ENCODE measurements at regions not wholly inside any gene's neighbourhood (a gene's known extent, or its start where the extent isn't known, plus 50 kb on each side); places are given as distances from the start of the nearest gene placed in this dataset.

- TF ChIP-seq IRF3 (IDR thresholded peaks at IDR 0.05) (no peak), ZNF384 (IDR thresholded peaks at IDR 0.05; ENCODE audit: borderline replicate concordance, low read depth, low read length) (no peak), CTCF (IDR thresholded peaks at IDR 0.05 in 2 of 3, conservative IDR thresholded peaks at IDR 0.05 in 1 of 3; ENCODE audit: control insufficient read depth in 2 of 3, extremely low read depth in 1 of 3, insufficient read depth in 1 of 3, low read depth in 3 of 3, low read length in 3 of 3) (no peak), JUND (IDR thresholded peaks at IDR 0.05; ENCODE audit: low read depth, low read length) (no peak), HDAC6 (IDR thresholded peaks at IDR 0.05; ENCODE audit: unreplicated experiment) (no peak), POLR2AphosphoS5 (IDR thresholded peaks at IDR 0.05; ENCODE audit: low read length) (no peak), FOS (IDR thresholded peaks at IDR 0.05; ENCODE audit: borderline replicate concordance, extremely low read depth, insufficient read length) (no peak), TAF1 (IDR thresholded peaks at IDR 0.05; ENCODE audit: borderline replicate concordance, low read depth, low read length) (no peak), POLR2A (IDR thresholded peaks at IDR 0.05; ENCODE audit: low read depth, low read length) (no peak), ZZZ3 (IDR thresholded peaks at IDR 0.05; ENCODE audit: control insufficient read depth, insufficient read length, low read depth) (no peak), ZSCAN29 (IDR thresholded peaks at IDR 0.05) (no peak), NR2F1 (conservative IDR thresholded peaks at IDR 0.05) (no peak), EZH2 (IDR thresholded peaks at IDR 0.05; ENCODE audit: borderline replicate concordance, control insufficient read depth, low read depth, low read length) (no peak)
Measured at GRCh38 chr7:113263749-113264148, 145.4 kb upstream of the SMIM30 start.
